Ascending aorta (tissue), 2 donors: ENCODE measurements at regions not wholly inside any gene's neighbourhood (a gene's known extent, or its start where the extent isn't known, plus 50 kb on each side); places are given as distances from the start of the nearest gene placed in this dataset.

Source experiments
- DNase-seq, 2 donors: peaks; one replicate each; pipeline ENCODE4 v3.0.0-alpha.2; 2019; ENCODE audit warnings: low spot score in 2 of 2
- H3K27ac ChIP-seq, 2 donors: fragments of 200-600 bp; sonication (generic); one replicate each; pipeline ENCODE4 v1.5.1; 2016 to 2017; ENCODE audit warnings: mild to moderate bottlenecking in 1 of 2
- H3K27me3 ChIP-seq: fragments of 200-600 bp; sonication (generic); one replicate; pipeline ENCODE4 v1.5.1; 2017
- H3K36me3 ChIP-seq, 2 donors: fragments of 200-600 bp; sonication (generic); one replicate each; pipeline ENCODE4 v1.5.1; 2016
- H3K4me1 ChIP-seq, 2 donors: fragments of 200-600 bp; sonication (generic); one replicate each; pipeline ENCODE4 v1.5.1; 2016 to 2017; ENCODE audit warnings: mild to moderate bottlenecking in 1 of 2
- H3K4me3 ChIP-seq, 2 donors: fragments of 200-600 bp; sonication (generic); one replicate each; pipeline ENCODE4 v1.5.1; 2016 to 2017; ENCODE audit warnings: mild to moderate bottlenecking in 1 of 2
- H3K9me3 ChIP-seq, 2 donors: fragments of 200-600 bp; sonication (generic); one replicate each; pipeline ENCODE4 v1.5.1; 2016
- intact Hi-C: fragments of 100-400 bp; cut with DNase I; formaldehyde crosslinking; loops from one replicate; pipeline ENCODE4 v1.15.1; 2023
- TF ChIP-seq, protein P1 (sequence below), 3 experiments: fragments of 200-600 bp in 2 of 3; fragments of 450-650 bp in 1 of 3; sonication (generic) in 2 of 3; IDR thresholded peaks; one replicate each; pipeline ENCODE4 v1.5.1; 2016 to 2019; ENCODE audit warnings: antibody characterized with exemption in 3 of 3, mild to moderate bottlenecking in 1 of 3, moderate library complexity in 1 of 3

DNA sequence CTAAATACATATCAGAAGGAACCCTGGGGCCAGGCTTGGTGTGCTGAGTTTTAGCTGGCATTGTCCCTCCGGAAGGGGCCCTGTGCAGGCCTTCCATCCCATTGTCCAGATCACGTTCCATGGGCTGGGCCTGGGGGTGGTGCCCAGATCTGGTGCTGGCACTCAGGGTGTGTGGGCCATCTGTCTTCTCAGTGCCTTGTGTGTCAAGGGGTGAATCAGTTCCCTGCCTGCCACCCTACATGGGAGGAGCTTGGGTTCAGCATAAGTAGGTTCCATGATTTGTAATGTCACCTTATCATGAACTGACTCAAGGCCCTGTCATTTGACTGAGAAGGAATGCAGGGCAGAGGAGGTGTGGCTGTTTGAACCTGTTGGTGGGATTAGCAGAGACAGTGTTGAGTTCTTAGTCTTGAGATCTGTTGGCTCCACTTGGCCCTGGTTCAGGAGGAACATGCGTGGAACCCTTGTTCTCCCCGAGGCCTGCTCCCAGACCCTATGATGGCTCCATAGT, 176.8 kb downstream of the MACROH2A1 start:
- TF ChIP-seq, protein P1, sequence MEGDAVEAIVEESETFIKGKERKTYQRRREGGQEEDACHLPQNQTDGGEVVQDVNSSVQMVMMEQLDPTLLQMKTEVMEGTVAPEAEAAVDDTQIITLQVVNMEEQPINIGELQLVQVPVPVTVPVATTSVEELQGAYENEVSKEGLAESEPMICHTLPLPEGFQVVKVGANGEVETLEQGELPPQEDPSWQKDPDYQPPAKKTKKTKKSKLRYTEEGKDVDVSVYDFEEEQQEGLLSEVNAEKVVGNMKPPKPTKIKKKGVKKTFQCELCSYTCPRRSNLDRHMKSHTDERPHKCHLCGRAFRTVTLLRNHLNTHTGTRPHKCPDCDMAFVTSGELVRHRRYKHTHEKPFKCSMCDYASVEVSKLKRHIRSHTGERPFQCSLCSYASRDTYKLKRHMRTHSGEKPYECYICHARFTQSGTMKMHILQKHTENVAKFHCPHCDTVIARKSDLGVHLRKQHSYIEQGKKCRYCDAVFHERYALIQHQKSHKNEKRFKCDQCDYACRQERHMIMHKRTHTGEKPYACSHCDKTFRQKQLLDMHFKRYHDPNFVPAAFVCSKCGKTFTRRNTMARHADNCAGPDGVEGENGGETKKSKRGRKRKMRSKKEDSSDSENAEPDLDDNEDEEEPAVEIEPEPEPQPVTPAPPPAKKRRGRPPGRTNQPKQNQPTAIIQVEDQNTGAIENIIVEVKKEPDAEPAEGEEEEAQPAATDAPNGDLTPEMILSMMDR (IDR thresholded peaks at IDR 0.05): no peak
- Histone ChIP-seq H3K36me3 (no peaks in the 10 kb centered on the region), H3K27me3 (no peaks in the 10 kb centered on the region), H3K4me3 (no peak overlapping the region), H3K4me1 (peaks cover 0 to 19% of the 10 kb centered on the region in 2 donors), H3K27ac (no peak overlapping the region), H3K9me3 (no peaks in the 10 kb centered on the region)
- peak in 1 of 2 donors; percentile 53 for DNase-seq
- intact Hi-C loops: no loop called here

DNA sequence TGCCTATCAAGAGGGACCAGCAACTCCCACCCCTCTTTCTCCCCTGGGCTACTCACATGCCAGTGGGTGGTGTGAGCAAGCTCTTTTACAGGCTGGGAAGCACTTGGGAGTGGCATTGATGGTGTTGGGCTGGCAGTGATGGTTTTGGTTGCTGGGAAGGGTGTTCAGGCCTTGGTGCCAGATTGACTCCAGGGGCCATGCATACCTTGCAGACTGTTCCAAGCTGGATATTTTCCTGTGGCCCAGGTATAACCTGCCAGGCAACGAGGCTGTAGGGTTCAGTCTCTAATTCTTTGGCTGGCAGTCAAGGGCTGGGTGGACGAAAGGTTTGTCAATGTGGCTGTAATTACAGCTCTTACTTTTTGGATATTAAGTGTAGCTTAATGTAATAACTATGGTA, 177.3 kb downstream of the MACROH2A1 start:
- DNase-seq: peak in 1 of 2 donors; percentile 37
- TF ChIP-seq, protein P1 (IDR thresholded peaks at IDR 0.05): no peak
- Histone ChIP-seq H3K4me1 (peaks cover 0 to 19% of the 10 kb centered on the region in 2 donors), H3K9me3 (no peaks in the 10 kb centered on the region), H3K4me3 (no peak overlapping the region), H3K27ac (no peak overlapping the region), H3K36me3 (no peaks in the 10 kb centered on the region), H3K27me3 (no peaks in the 10 kb centered on the region)
- intact Hi-C loops: no loop called here

DNA sequence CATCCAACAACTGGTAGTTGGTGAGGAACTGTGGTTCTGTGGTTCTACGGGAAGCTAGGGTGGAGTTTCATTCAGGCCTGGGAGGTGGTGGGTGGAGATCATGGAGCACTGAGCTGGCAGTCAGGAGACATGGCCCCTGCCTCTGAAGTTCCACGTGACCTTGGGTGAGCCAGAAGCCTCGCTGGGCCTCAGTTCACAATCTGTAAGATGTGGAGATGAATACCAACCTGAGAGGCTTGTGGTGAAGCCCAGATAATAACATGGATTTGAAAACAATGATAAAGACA, 177.9 kb downstream of the MACROH2A1 start:
- H3K9me3 ChIP-seq: no peaks in the 10 kb centered on the region
- no peak for DNase-seq
- intact Hi-C loops: no loop called here
- H3K4me3 ChIP-seq: no peak overlapping the region
- H3K27ac ChIP-seq: no peak overlapping the region
- TF ChIP-seq, protein P1 (IDR thresholded peaks at IDR 0.05): no peak
- H3K4me1 ChIP-seq: peaks cover 0 to 16% of the 10 kb centered on the region in 2 donors
- H3K36me3 ChIP-seq: no peaks in the 10 kb centered on the region
- no peaks in the 10 kb centered on the region for H3K27me3 ChIP-seq

DNA sequence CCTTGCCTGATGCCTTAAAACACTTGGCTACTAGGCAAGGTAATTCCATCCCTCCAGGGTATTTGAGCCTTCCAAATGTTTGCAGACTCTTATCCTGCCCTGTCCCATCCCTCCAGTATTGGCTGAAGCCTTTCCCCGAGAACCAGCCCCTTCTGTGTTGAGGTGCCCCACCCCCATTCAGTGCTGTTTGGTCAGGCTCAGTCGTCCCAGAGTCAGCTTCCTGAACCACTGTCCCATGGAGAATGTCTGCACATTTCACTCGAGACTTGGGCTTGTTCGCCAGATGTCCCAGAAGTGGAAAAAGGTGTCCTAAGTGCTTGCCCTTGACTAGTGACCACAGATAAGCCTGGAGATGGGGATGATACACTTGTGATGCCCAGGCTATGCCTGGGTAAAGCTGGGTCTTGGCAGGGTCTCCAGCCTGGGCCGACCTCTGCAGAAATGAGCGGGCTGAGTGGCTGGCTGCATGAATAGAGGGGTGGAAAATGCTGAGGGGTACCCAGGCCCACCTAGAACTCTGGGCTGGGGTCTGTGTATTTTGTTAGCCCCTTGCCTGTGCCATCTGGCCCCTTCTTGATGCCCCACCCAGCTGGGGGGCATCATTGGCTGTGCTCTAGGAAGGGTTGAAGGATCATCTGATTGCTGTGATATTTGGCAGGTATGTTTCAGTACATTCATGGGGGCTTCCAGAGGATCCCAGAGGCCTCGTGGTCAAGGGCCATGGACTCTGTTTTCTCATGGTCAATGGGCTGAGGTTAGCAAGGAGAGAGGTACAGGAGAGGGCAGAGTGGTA, 178.4 kb downstream of the MACROH2A1 start:
- no peak overlapping the region for H3K4me3 ChIP-seq
- no peaks in the 10 kb centered on the region for H3K9me3 ChIP-seq
- H3K27ac ChIP-seq: no peak overlapping the region
- intact Hi-C loops: no loop called here
- TF ChIP-seq, protein P1 (IDR thresholded peaks at IDR 0.05): no peak
- DNase-seq: peak in 1 of 2 donors; percentile 45
- H3K4me1 ChIP-seq: peaks cover 0 to 12% of the 10 kb centered on the region in 2 donors
- no peaks in the 10 kb centered on the region for H3K36me3 ChIP-seq
- H3K27me3 ChIP-seq: no peaks in the 10 kb centered on the region

DNA sequence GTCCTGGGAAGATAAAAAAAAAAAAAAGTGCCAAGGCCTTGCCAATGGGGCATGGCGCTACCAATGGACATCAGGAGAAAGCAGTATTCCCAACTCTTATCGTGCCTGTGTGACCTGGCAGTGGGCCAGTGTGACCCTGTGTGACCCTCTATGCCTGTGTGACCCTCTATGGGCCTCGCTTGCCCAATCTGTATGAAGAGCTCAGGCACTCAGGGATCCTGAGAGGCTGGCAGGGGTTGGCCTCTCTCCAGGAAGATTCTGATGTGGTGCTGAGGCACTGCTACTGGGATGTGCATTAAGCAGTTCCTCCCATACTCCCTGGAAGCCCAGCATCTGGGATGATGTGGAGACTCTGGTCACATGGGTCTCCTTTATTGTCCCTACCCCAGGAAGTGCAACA, 179.2 kb downstream of the MACROH2A1 start:
- intact Hi-C loops: no loop called here
- Histone ChIP-seq H3K36me3 (no peaks in the 10 kb centered on the region), H3K27ac (peak overlapping the region in 1 of 2 donors; percentile 26), H3K4me3 (no peak overlapping the region), H3K9me3 (no peaks in the 10 kb centered on the region), H3K27me3 (no peaks in the 10 kb centered on the region), H3K4me1 (peaks cover 0 to 12% of the 10 kb centered on the region in 2 donors)
- TF ChIP-seq, protein P1 (IDR thresholded peaks at IDR 0.05): no peak
- DNase-seq: peak in 1 of 2 donors; percentile 70
